IMR-90 (cell line): ENCODE measurements at regions not wholly inside any gene's neighbourhood (a gene's known extent, or its start where the extent isn't known, plus 50 kb on each side); places are given as distances from the start of the nearest gene placed in this dataset.

Experiments used
- CEBPB ChIP-seq: IDR thresholded peaks from 2 replicates; pipeline ENCODE4 v1.6.1; 2012; ENCODE audit warnings: low read depth, low read length, improper control_type of control experiment
- ELK1 ChIP-seq: fragments of 150-350 bp; IDR thresholded peaks from 2 replicates; pipeline ENCODE4 v1.6.1; 2016; ENCODE audit warnings: low read depth, mild to moderate bottlenecking, low read length, moderate library complexity, borderline replicate concordance
- FOS ChIP-seq: fragments of 150-350 bp; IDR thresholded peaks from 2 replicates; pipeline ENCODE4 v1.6.1; 2016; ENCODE audit warnings: low read depth, low read length
- MAFK ChIP-seq: IDR thresholded peaks from 2 replicates; pipeline ENCODE4 v1.6.1; 2012; ENCODE audit warnings: low read depth, low read length, improper control_type of control experiment
- MAZ ChIP-seq: IDR thresholded peaks from 2 replicates; pipeline ENCODE4 v1.6.1; 2012; ENCODE audit warnings: low read depth, mild to moderate bottlenecking, low read length, improper control_type of control experiment, moderate library complexity, borderline replicate concordance
- MXI1 ChIP-seq: IDR thresholded peaks from 2 replicates; pipeline ENCODE4 v1.6.1; 2012; ENCODE audit warnings: low read depth, mild to moderate bottlenecking, low read length, moderate library complexity, borderline replicate concordance
- POLR2A ChIP-seq: IDR thresholded peaks from 2 replicates; pipeline ENCODE4 v1.6.1; 2012; ENCODE audit warnings: mild to moderate bottlenecking, low read depth, low read length
- RAD21 ChIP-seq: IDR thresholded peaks from 2 replicates; pipeline ENCODE4 v1.6.1; 2012; ENCODE audit warnings: low read length, improper control_type of control experiment
- RCOR1 ChIP-seq: IDR thresholded peaks from 2 replicates; pipeline ENCODE4 v1.6.1; 2012; ENCODE audit warnings: mild to moderate bottlenecking, low read length, improper control_type of control experiment; ENCODE audit not compliant: insufficient replicate concordance
- RFX5 ChIP-seq: IDR thresholded peaks from 2 replicates; pipeline ENCODE4 v1.8.0; 2012; ENCODE audit warnings: low read depth, mild to moderate bottlenecking, low read length, moderate library complexity
- SMC3 ChIP-seq: fragments of 150-350 bp; IDR thresholded peaks from 2 replicates; pipeline ENCODE4 v1.6.1; 2016; ENCODE audit warnings: low read depth, mild to moderate bottlenecking, antibody characterized with exemption, low read length, moderate library complexity
- TF ChIP-seq, protein P1 (sequence below): conservative IDR thresholded peaks from 2 replicates; pipeline ENCODE4 v1.5.1; 2012; ENCODE audit warnings: mild to moderate bottlenecking, low read depth, low read length, improper control_type of control experiment

DNA sequence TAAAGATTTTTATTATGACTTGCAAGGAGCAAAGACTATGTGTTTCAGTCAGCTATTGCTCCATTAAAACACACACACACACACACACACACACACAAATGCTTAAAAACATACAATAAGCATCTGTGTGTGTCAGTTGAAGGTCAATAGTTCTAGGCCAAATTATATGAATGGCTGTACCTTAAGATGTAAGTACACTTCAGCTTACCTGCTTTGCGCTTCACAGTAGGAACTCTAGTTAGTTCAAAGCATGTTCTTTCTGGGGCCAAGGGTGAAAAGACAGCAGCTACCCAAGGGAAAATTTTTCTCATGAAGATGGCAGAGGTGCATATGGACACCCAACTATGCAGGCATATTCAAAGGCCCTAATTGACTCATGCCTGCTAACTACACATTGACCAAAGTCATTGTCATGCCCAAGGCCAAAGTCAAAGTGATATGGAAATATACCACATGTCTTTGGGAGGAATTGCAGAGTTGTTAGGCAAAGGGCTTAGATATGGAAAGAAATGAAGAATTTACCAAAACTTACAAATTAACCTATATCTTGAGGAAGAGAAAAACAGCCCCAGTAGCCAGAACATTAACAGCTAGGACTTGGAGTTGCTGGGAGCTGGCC is 61.9 kb upstream of the BTN3A2 start:
- TF ChIP-seq POLR2A, result no peak
- no peak for TF ChIP-seq SMC3
- no peak for TF ChIP-seq MAZ
- no peak for TF ChIP-seq MAFK
- TF ChIP-seq, protein P1, sequence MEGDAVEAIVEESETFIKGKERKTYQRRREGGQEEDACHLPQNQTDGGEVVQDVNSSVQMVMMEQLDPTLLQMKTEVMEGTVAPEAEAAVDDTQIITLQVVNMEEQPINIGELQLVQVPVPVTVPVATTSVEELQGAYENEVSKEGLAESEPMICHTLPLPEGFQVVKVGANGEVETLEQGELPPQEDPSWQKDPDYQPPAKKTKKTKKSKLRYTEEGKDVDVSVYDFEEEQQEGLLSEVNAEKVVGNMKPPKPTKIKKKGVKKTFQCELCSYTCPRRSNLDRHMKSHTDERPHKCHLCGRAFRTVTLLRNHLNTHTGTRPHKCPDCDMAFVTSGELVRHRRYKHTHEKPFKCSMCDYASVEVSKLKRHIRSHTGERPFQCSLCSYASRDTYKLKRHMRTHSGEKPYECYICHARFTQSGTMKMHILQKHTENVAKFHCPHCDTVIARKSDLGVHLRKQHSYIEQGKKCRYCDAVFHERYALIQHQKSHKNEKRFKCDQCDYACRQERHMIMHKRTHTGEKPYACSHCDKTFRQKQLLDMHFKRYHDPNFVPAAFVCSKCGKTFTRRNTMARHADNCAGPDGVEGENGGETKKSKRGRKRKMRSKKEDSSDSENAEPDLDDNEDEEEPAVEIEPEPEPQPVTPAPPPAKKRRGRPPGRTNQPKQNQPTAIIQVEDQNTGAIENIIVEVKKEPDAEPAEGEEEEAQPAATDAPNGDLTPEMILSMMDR, result no peak
- no peak for TF ChIP-seq ELK1
- no peak for TF ChIP-seq RAD21
- TF ChIP-seq MXI1, result no peak
- no peak for TF ChIP-seq RFX5
- no peak for TF ChIP-seq FOS
- TF ChIP-seq CEBPB, result no peak
- TF ChIP-seq RCOR1, result no peak
